NCI-H146 treated with DMSO at 0.1 percent for 48 hours (cell line): ENCODE measurements at regions not wholly inside any gene's neighbourhood (a gene's known extent, or its start where the extent isn't known, plus 50 kb on each side); places are given as distances from the start of the nearest gene placed in this dataset.
"Not testable (repeated sequence)": the region's sequence is repeated elsewhere in the genome, so short reads cannot be mapped to it uniquely, and the experiment has no call there.

Experiments
- DNase-seq: peaks from one replicate; lab custom pipeline; 2025; ENCODE audit not compliant: unreplicated experiment; lab: John Stamatoyannopoulos, UW

GRCh38 chr9:20240498-20240897 lies 381.8 kb downstream of the MLLT3 start:
- no peak for DNase-seq

- no peak for DNase-seq
Observed at GRCh38 chr9:20238921-20239320, 383.4 kb downstream of the MLLT3 start.

GRCh38 chr9:20237686-20238085 lies 384.6 kb downstream of the MLLT3 start:
- DNase-seq: no peak

- DNase-seq: peak; percentile 95
Observed at GRCh38 chr9:20236676-20237075, 385.6 kb downstream of the MLLT3 start.

GRCh38 chr9:20235206-20235605 lies 387.1 kb downstream of the MLLT3 start:
- not testable (repeated sequence) for DNase-seq

GRCh38 chr9:20228096-20228495 lies 394.2 kb downstream of the MLLT3 start:
- DNase-seq: no peak

GRCh38 chr9:20227166-20227874 lies 395.0 kb downstream of the MLLT3 start:
- DNase-seq: no peak

GRCh38 chr9:20226345-20226744 lies 396.0 kb downstream of the MLLT3 start:
- no peak for DNase-seq

GRCh38 chr9:20225826-20226225 lies 396.5 kb downstream of the MLLT3 start:
- no peak for DNase-seq

- no peak for DNase-seq
Observed at GRCh38 chr9:20224756-20225155, 397.5 kb downstream of the MLLT3 start.

- DNase-seq: no peak
Observed at GRCh38 chr9:20220286-20220685, 402.0 kb downstream of the MLLT3 start.

GRCh38 chr9:20219437-20219836 lies 402.9 kb downstream of the MLLT3 start:
- no peak for DNase-seq

GRCh38 chr9:20217596-20217995 lies 404.7 kb downstream of the MLLT3 start:
- no peak for DNase-seq

GRCh38 chr9:20216438-20216837 lies 405.9 kb downstream of the MLLT3 start:
- no peak for DNase-seq

GRCh38 chr9:20215552-20215951 lies 406.7 kb downstream of the MLLT3 start:
- no peak for DNase-seq

GRCh38 chr9:20212806-20213205 lies 409.5 kb downstream of the MLLT3 start:
- DNase-seq: no peak

- no peak for DNase-seq
Observed at GRCh38 chr9:20209391-20210340, 412.6 kb downstream of the MLLT3 start.

GRCh38 chr9:20208961-20209371 lies 413.3 kb downstream of the MLLT3 start:
- DNase-seq: no peak

GRCh38 chr9:20208226-20208625 lies 414.1 kb downstream of the MLLT3 start:
- DNase-seq: no peak

GRCh38 chr9:20207176-20207575 lies 415.1 kb downstream of the MLLT3 start:
- no peak for DNase-seq

GRCh38 chr9:20205821-20206220 lies 416.5 kb downstream of the MLLT3 start:
- no peak for DNase-seq

GRCh38 chr9:20200991-20201431 lies 412.2 kb upstream of the SLC24A2 start:
- no peak for DNase-seq
